HG03342 (cell line): ENCODE measurements at regions not wholly inside any gene's neighbourhood (a gene's known extent, or its start where the extent isn't known, plus 50 kb on each side); places are given as distances from the start of the nearest gene placed in this dataset.
"Not testable (repeated sequence)": the region's sequence is repeated elsewhere in the genome, so short reads cannot be mapped to it uniquely, and the experiment has no call there.

Experiments
- ATAC-seq: cut with Tn5 transposase; IDR thresholded peaks from one replicate; pipeline ENCODE4 v1.9.1; 2021; ENCODE audit warnings: mild to moderate bottlenecking, moderate library complexity; ENCODE audit not compliant: unreplicated experiment

- ATAC-seq = no peak
Observed at GRCh38 chr7:142447762-142448161, 189.9 kb upstream of the PRSS58 start.

GRCh38 chr7:142445019-142445686 is 187.3 kb upstream of the PRSS58 start:
- no peak for ATAC-seq

- no peak for ATAC-seq
Observed at GRCh38 chr7:142443216-142444010, 185.6 kb upstream of the PRSS58 start.

- ATAC-seq = no peak
Observed at GRCh38 chr7:142442396-142442795, 184.5 kb upstream of the PRSS58 start.

- ATAC-seq = no peak
Observed at GRCh38 chr7:142440906-142441411, 183.1 kb upstream of the PRSS58 start.

- ATAC-seq = no peak
Observed at GRCh38 chr7:142440219-142440905, 182.5 kb upstream of the PRSS58 start.

GRCh38 chr7:142439739-142440138 is 181.9 kb upstream of the PRSS58 start:
- ATAC-seq = no peak

- no peak for ATAC-seq
Observed at GRCh38 chr7:142438923-142439515, 181.2 kb upstream of the PRSS58 start.

GRCh38 chr7:142438235-142438922 is 180.5 kb upstream of the PRSS58 start:
- ATAC-seq = peak; percentile 66

GRCh38 chr7:142437741-142438140 is 179.9 kb upstream of the PRSS58 start:
- ATAC-seq = no peak

- ATAC-seq = no peak
Observed at GRCh38 chr7:142436601-142437000, 178.7 kb upstream of the PRSS58 start.

- not testable (repeated sequence) for ATAC-seq
Observed at GRCh38 chr7:142435606-142436005, 177.7 kb upstream of the PRSS58 start.

- ATAC-seq = no peak
Observed at GRCh38 chr7:142434666-142435167, 176.9 kb upstream of the PRSS58 start.

GRCh38 chr7:142434133-142434532 is 176.3 kb upstream of the PRSS58 start:
- not testable (repeated sequence) for ATAC-seq

GRCh38 chr7:142432377-142432776 is 174.5 kb upstream of the PRSS58 start:
- ATAC-seq = no peak

- ATAC-seq = no peak
Observed at GRCh38 chr7:142431491-142431890, 173.6 kb upstream of the PRSS58 start.

GRCh38 chr7:142428094-142428493 is 170.2 kb upstream of the PRSS58 start:
- no peak for ATAC-seq

- no peak for ATAC-seq
Observed at GRCh38 chr7:142425281-142425680, 167.4 kb upstream of the PRSS58 start.

- ATAC-seq = no peak
Observed at GRCh38 chr7:142422621-142423020, 164.8 kb upstream of the PRSS58 start.
